ENCODE measurements at regions not wholly inside any gene's neighbourhood (a gene's known extent, or its start where the extent isn't known, plus 50 kb on each side); places are given as distances from the start of the nearest gene placed in this dataset.
"Not testable (repeated sequence)": the region's sequence is repeated elsewhere in the genome, so short reads cannot be mapped to it uniquely, and the experiment has no call there.

DNA sequence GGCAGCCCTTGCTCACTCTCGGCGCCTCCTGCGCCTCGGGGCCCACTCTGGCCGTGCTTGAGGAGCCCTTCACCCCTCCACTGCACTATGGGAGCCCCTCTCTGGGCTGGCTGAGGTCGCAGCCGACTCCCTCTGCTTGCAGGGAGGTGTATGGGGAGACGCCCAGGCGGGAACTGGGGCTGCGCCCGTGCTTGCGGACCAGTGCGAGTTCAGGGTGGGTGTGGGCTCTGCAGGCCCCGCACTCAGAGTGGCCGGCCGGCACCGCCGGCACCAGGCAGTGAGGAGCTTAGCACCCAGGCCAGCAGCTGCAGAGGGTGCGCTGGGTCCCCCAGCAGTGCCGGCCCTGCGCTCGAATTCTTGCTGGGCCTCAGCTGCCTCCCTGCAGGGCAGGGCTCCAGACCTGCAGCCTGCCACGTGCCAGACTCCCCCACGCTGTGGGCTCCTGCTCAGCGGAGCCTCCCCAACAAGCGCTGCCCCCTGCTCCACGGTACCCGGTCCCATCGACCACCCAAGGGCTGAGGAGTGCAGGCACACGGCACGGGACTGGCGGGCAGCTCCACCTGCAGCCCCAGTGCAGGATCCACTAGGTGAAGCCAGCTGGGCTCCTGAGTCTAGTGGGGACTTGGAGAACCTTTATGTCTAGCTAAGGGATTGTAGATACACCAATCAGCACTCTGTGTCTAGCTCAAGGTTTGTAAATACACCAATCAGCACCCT lies 54.0 kb upstream of the WWC2 start:
- not testable (repeated sequence) for H3K9me3 ChIP-seq (ENCODE audit: insufficient read depth, low read depth, low read length); H3K4me1 ChIP-seq (ENCODE audit: insufficient read depth, low read length); H3K36me3 ChIP-seq (ENCODE audit: insufficient read depth, low read depth, low read length); H3K4me3 ChIP-seq (ENCODE audit: low read length); H3K27ac ChIP-seq (ENCODE audit: low read length); H3K9ac ChIP-seq (ENCODE audit: low read depth, low read length); H3K27me3 ChIP-seq (ENCODE audit: insufficient read depth, low read length)

DNA sequence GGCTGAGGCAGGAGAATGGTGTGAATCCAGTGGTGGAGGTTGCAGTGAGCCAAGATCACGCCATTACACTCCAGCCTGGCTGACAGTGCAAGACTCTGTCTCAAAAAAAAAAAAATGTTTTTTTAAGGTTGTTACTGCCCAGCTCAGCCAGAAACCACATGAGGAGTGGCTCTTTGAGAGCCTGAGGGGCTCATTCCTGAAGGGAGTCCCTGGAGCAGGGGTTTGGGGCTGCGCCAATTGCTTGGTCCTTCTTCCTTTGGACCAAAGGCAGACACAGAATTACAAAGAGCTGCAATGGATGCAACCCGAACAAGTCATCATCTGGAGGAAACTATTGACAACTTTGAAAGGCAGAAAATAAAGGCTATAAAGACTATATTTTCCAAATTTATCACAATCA lies 60.6 kb upstream of the WWC2 start:
- Histone ChIP-seq H3K4me3 (ENCODE audit: low read length) (no peak overlapping the region), H3K27me3 (ENCODE audit: insufficient read depth, low read length) (no peaks in the 10 kb centered on the region), H3K27ac (ENCODE audit: low read length) (no peak overlapping the region), H3K4me1 (ENCODE audit: insufficient read depth, low read length) (no peaks in the 10 kb centered on the region), H3K36me3 (ENCODE audit: insufficient read depth, low read depth, low read length) (no peaks in the 10 kb centered on the region), H3K9ac (ENCODE audit: low read depth, low read length) (no peak overlapping the region), H3K9me3 (ENCODE audit: insufficient read depth, low read depth, low read length) (no peaks in the 10 kb centered on the region; the same call in 1 of the 2 replicates)

DNA sequence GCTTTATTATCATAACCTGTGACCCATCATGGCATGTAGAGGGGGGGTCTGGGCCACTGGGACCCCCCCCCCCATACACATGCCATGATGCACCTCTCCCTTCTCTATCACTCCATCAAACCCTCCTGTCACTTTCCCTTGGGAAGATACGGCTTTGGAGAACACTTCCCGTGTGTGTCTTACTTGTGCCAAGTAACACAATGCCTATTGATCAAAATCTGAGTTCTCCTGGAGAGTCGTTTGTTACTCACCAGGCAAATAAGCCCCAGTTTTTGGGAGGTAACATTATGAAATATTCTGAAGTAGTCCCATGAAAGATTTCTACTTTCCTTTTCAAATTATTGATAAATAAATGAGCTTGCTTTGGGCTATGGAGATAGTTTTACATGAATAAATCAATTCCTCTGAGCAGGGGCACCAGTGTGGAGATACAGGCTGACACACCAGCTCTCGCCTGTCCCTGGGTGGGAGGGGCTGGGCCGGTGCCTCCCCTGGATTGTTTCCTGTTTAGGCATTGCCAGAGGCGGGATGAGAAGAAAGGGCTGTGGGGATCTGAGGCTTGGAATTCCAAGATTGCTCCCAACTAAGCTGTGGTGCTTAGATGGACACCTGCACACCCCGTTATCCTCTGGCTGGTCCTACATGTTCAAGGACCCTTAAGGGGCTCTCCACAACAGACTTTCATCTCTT lies 63.2 kb upstream of the WWC2 start:
- no peak overlapping the region for H3K27ac ChIP-seq (ENCODE audit: low read length)
- H3K4me3 ChIP-seq (ENCODE audit: low read length): no peak overlapping the region
- no peaks in the 10 kb centered on the region for H3K36me3 ChIP-seq (ENCODE audit: insufficient read depth, low read depth, low read length)
- no peaks in the 10 kb centered on the region for H3K9me3 ChIP-seq (ENCODE audit: insufficient read depth, low read depth, low read length)
- no peaks in the 10 kb centered on the region for H3K27me3 ChIP-seq (ENCODE audit: insufficient read depth, low read length)
- H3K9ac ChIP-seq (ENCODE audit: low read depth, low read length): no peak overlapping the region
- H3K4me1 ChIP-seq (ENCODE audit: insufficient read depth, low read length): no peaks in the 10 kb centered on the region

DNA sequence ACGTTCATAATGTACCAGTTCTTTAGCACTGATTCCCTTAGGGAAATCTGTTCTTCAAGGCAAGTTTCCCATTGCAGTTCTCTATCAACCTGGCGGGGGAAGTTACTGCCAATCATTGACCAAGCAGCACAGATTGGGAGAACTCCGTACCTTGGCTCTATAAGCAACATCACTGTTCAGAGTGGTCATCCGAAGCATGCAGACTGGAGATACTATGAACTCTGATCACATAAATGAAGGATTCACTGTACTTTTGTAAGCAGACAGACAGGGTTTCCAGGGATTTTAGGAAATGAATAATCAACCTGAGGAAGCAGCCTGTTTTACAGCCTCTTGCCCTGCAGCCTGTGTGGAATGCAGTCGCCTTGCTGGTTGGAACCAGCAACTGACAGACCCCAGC lies 63.8 kb upstream of the WWC2 start:
- Histone ChIP-seq H3K4me1 (ENCODE audit: insufficient read depth, low read length) (no peaks in the 10 kb centered on the region), H3K27ac (ENCODE audit: low read length) (no peak overlapping the region), H3K9me3 (ENCODE audit: insufficient read depth, low read depth, low read length) (no peaks in the 10 kb centered on the region), H3K4me3 (ENCODE audit: low read length) (no peak overlapping the region), H3K27me3 (ENCODE audit: insufficient read depth, low read length) (no peaks in the 10 kb centered on the region), H3K36me3 (ENCODE audit: insufficient read depth, low read depth, low read length) (no peaks in the 10 kb centered on the region), H3K9ac (ENCODE audit: low read depth, low read length) (no peak overlapping the region)

DNA sequence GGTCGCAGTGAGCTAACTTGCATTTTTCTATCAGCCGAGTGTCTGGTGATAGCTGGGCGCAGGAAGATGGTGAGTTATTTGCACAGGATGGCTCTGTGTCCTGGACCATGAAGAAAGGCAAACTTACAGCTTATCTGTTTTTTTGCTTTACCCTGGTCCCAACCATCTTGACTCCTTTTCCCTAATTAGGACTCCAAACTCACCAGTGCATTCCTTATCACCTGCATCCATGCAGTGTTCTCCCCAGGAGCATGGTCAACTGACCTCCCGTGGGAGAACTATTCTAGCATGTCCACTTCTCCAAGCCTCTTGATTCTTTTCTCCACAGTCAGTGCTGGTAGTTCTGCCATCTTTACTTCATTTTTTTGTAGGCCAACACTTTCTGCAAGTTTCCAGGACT lies 68.2 kb upstream of the WWC2 start:
- Histone ChIP-seq H3K4me1 (ENCODE audit: insufficient read depth, low read length) (no peaks in the 10 kb centered on the region), H3K27me3 (ENCODE audit: insufficient read depth, low read length) (no peaks in the 10 kb centered on the region)

DNA sequence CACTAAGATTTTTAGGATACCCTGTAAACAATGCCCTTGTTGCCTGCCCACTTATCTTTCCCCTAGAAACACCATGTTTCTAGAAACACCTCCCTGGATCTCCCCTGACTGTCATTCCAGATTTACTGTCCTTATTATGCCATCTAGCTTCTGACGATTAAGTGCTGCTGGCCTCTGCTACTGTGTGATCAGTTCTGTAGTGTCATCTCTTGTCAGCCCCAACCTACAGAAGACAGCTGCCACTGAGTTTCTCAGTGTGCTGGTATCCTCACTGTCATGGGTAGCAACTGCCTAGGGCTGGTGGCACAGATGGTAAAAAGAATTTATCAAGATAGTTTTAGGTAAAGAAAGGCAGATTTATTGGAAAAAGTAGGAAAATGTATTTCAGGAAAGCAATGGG lies 68.7 kb upstream of the WWC2 start:
- H3K27ac ChIP-seq (ENCODE audit: low read length): no peak overlapping the region
- H3K27me3 ChIP-seq (ENCODE audit: insufficient read depth, low read length): no peaks in the 10 kb centered on the region
- H3K9me3 ChIP-seq (ENCODE audit: insufficient read depth, low read depth, low read length): no peaks in the 10 kb centered on the region
- no peaks in the 10 kb centered on the region for H3K4me1 ChIP-seq (ENCODE audit: insufficient read depth, low read length)
- no peak overlapping the region for H3K9ac ChIP-seq (ENCODE audit: low read depth, low read length)
- H3K4me3 ChIP-seq (ENCODE audit: low read length): no peak overlapping the region
- H3K36me3 ChIP-seq (ENCODE audit: insufficient read depth, low read depth, low read length): no peaks in the 10 kb centered on the region

More for the DNA sequence above, 68.2 kb upstream of the WWC2 start:
- Histone ChIP-seq H3K36me3 (ENCODE audit: insufficient read depth, low read depth, low read length) (no peaks in the 10 kb centered on the region), H3K4me3 (ENCODE audit: low read length) (no peak overlapping the region), H3K27ac (ENCODE audit: low read length) (no peak overlapping the region), H3K9ac (ENCODE audit: low read depth, low read length) (no peak overlapping the region), H3K9me3 (ENCODE audit: insufficient read depth, low read depth, low read length) (no peaks in the 10 kb centered on the region)

DNA sequence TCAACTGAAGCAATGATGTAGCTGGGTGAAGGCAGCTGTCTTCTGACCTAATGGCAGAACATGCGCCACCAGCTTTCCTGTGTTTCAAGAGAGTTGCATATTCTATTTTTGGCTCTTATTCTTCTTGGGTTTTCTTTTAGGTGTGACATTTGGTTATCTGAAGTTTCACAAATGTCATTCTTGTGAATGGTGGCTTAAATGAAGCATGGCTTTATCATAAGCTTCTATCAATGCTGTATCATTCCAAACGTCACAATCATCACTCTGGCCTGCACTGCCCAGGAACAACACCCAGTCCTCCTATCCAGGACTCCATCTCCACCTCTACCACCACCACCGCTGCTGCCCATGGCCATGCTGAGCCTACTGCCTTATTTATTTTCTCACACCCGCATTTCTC lies 69.7 kb upstream of the WWC2 start:
- no peaks in the 10 kb centered on the region for H3K9me3 ChIP-seq (ENCODE audit: insufficient read depth, low read depth, low read length)
- no peaks in the 10 kb centered on the region for H3K36me3 ChIP-seq (ENCODE audit: insufficient read depth, low read depth, low read length)
- H3K27me3 ChIP-seq (ENCODE audit: insufficient read depth, low read length): no peaks in the 10 kb centered on the region
- H3K9ac ChIP-seq (ENCODE audit: low read depth, low read length): no peak overlapping the region
- no peak overlapping the region for H3K4me3 ChIP-seq (ENCODE audit: low read length)
- no peak overlapping the region for H3K27ac ChIP-seq (ENCODE audit: low read length)
- no peaks in the 10 kb centered on the region for H3K4me1 ChIP-seq (ENCODE audit: insufficient read depth, low read length)

DNA sequence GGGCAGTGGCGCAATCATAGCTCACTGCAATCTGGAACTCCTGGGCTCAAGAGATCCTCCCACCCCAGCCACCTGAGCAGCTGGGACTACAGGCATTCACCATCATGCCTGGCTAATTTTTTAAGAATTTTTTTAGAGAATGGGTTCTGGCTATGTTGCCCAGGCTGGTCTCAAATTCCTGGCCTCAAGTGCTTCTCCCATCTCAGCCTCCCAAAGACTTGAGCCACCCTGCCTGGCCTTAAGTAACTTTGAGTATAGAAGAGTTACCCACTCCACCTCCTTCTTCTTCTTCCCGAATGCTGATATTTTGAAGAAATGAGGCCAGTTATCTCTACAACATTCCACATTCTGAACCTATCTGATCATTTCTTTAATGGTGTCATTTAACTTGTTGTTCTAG lies 72.4 kb upstream of the WWC2 start:
- no peaks in the 10 kb centered on the region for H3K27me3 ChIP-seq (ENCODE audit: insufficient read depth, low read length)

DNA sequence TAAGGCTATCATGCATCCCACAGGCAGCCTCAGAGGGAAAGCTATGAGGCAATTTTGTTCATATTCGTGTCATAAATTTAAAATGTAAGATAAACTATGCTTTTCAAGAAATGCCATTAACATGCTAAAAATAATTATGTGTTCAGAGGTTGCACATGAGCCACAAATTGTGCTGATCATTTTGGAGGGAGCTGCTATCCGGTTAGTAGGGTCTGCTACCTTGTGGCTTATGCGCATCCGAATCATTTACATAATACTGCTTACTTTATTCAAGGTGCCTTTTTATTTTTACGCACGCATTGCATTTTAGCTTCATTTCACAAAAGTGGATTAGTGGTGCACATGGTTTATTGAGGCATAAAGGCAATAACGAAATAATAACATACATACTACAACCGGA lies 76.4 kb upstream of the WWC2 start:
- H3K36me3 ChIP-seq (ENCODE audit: insufficient read depth, low read depth, low read length): no peaks in the 10 kb centered on the region
- H3K4me3 ChIP-seq (ENCODE audit: low read length): no peak overlapping the region
- H3K4me1 ChIP-seq (ENCODE audit: insufficient read depth, low read length): no peaks in the 10 kb centered on the region
- no peak overlapping the region for H3K27ac ChIP-seq (ENCODE audit: low read length)
- H3K9ac ChIP-seq (ENCODE audit: low read depth, low read length): no peak overlapping the region
- H3K9me3 ChIP-seq (ENCODE audit: insufficient read depth, low read depth, low read length): no peaks in the 10 kb centered on the region
- no peaks in the 10 kb centered on the region for H3K27me3 ChIP-seq (ENCODE audit: insufficient read depth, low read length)

More for the DNA sequence above, 72.4 kb upstream of the WWC2 start:
- H3K27ac ChIP-seq (ENCODE audit: low read length): no peak overlapping the region
- no peak overlapping the region for H3K9ac ChIP-seq (ENCODE audit: low read depth, low read length)
- H3K36me3 ChIP-seq (ENCODE audit: insufficient read depth, low read depth, low read length): no peaks in the 10 kb centered on the region
- no peaks in the 10 kb centered on the region for H3K4me1 ChIP-seq (ENCODE audit: insufficient read depth, low read length)
- H3K9me3 ChIP-seq (ENCODE audit: insufficient read depth, low read depth, low read length): no peaks in the 10 kb centered on the region
- no peak overlapping the region for H3K4me3 ChIP-seq (ENCODE audit: low read length)

DNA sequence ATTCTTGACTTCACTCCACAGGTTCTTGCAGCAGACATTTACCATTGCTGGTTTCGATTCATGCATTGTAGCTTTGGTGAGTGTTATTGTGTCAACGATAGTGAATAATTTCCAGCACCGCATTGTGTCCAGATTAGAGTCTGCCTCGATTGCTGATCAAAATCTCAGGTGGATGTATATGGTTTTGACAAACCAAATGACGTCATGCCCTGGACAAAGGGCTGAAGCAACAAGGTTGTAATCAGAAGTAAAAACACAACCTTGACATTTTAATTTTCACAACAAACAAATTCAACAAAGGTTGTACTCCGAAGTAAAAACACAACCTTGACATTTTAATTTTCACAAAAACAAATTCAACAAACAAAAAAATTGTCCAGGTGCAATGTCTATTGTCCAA lies 81.1 kb upstream of the WWC2 start:
- H3K4me3 ChIP-seq (ENCODE audit: low read length): no peak overlapping the region
- no peak overlapping the region for H3K9ac ChIP-seq (ENCODE audit: low read depth, low read length)
- no peaks in the 10 kb centered on the region for H3K27me3 ChIP-seq (ENCODE audit: insufficient read depth, low read length)
- H3K9me3 ChIP-seq (ENCODE audit: insufficient read depth, low read depth, low read length): no peaks in the 10 kb centered on the region
- H3K36me3 ChIP-seq (ENCODE audit: insufficient read depth, low read depth, low read length): no peaks in the 10 kb centered on the region
- H3K4me1 ChIP-seq (ENCODE audit: insufficient read depth, low read length): no peaks in the 10 kb centered on the region
- H3K27ac ChIP-seq (ENCODE audit: low read length): no peak overlapping the region

DNA sequence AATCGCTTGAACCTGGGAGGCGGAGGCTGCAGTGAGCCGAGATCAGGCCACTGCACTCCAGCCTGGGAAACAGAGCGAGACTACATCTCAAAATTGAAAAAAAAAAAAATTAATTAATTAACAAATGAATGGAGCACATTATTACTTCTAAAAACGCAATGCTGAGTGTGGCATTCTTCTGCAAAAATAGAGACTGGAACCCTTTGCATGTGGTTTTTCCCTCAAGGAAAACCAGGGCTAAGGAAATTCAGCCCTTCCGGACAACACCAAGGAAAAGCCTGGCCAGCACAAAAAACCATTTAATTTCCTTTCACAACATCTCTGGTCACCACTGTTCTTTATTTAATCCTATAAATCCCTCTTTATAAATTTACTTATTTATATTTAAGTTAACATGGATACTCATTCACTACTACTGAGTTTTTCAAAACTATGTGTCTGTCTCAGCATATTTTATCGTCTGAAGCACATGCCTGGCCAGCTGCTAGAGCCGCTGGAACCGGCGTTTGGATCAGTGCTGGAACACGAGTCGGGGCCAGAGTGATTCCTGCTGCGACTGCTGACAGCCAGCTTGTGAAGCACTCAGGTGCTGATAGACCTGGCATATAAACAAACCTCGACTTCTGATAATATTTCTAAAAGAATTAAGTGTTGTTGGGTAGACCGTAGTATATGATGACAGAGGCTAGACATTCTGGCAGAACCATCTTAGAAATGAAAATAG lies 84.5 kb upstream of the WWC2 start:
- no peak overlapping the region for H3K27ac ChIP-seq (ENCODE audit: low read length)
- no peaks in the 10 kb centered on the region for H3K9me3 ChIP-seq (ENCODE audit: insufficient read depth, low read depth, low read length)
- H3K4me3 ChIP-seq (ENCODE audit: low read length): no peak overlapping the region
- H3K27me3 ChIP-seq (ENCODE audit: insufficient read depth, low read length): no peaks in the 10 kb centered on the region; the same call in none of the 2 replicates
- H3K4me1 ChIP-seq (ENCODE audit: insufficient read depth, low read length): no peaks in the 10 kb centered on the region
- no peaks in the 10 kb centered on the region for H3K36me3 ChIP-seq (ENCODE audit: insufficient read depth, low read depth, low read length)
- H3K9ac ChIP-seq (ENCODE audit: low read depth, low read length): no peak overlapping the region

DNA sequence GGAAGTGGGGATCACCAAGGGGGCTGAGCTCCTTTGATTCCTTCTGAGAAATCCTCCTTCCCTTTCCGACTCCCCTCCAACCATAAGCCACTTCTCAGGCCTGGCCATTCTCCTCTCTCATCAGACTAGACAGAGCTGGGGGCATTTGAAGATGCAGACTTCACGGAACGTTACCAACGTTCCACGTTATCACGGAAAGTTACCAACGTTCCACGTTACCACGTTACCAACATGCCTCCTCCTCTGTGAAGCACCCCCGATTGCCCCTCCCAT lies 85.4 kb upstream of the WWC2 start:
- H3K4me3 ChIP-seq (ENCODE audit: low read length): peak overlapping the region; percentile 48; the same call in 1 of the 2 replicates
- H3K36me3 ChIP-seq (ENCODE audit: insufficient read depth, low read depth, low read length): no peaks in the 10 kb centered on the region
- no peaks in the 10 kb centered on the region for H3K9me3 ChIP-seq (ENCODE audit: insufficient read depth, low read depth, low read length)
- H3K27ac ChIP-seq (ENCODE audit: low read length): no peak overlapping the region
- no peak overlapping the region for H3K9ac ChIP-seq (ENCODE audit: low read depth, low read length)
- H3K4me1 ChIP-seq (ENCODE audit: insufficient read depth, low read length): no peaks in the 10 kb centered on the region
- H3K27me3 ChIP-seq (ENCODE audit: insufficient read depth, low read length): no peaks in the 10 kb centered on the region; the same call in none of the 2 replicates
